Activated B cell treated with CpG ODN at 0.5 μM for 24 hours (primary cell): ENCODE measurements at regions not wholly inside any gene's neighbourhood (a gene's known extent, or its start where the extent isn't known, plus 50 kb on each side); places are given as distances from the start of the nearest gene placed in this dataset.

Experiments
- ATAC-seq: fragments of 200-7000 bp; cut with Tn5 transposase; one replicate; pipeline ENCODE4 v1.10.0; 2021; ENCODE audit warnings: low read depth, mild to moderate bottlenecking, moderate library complexity
- CTCF ChIA-PET: fragments of 350-600 bp; sonication (Branson Sonifier 250); formaldehyde crosslinking; loops from one replicate; lab custom pipeline; 2021; ENCODE audit warnings: antibody characterized with exemption; lab: Charles Lee
- POLR2A ChIA-PET: fragments of 350-600 bp; sonication (Branson Sonifier 250); formaldehyde crosslinking; loops from one replicate; lab custom pipeline; 2021; ENCODE audit warnings: antibody characterized with exemption; lab: Charles Lee
- DNase-seq: peaks from one replicate; pipeline ENCODE4 v3.0.0; 2022
- H3K27ac Mint-ChIP-seq: one replicate; pipeline ENCODE4 v1.8.0; 2020; ENCODE audit warnings: mixed read lengths
- H3K27me3 Mint-ChIP-seq: one replicate; pipeline ENCODE4 v1.8.0; 2021; ENCODE audit warnings: mixed read lengths
- H3K36me3 Mint-ChIP-seq: one replicate; pipeline ENCODE4 v1.8.0; 2021; ENCODE audit warnings: low read depth, mixed read lengths
- H3K4me1 Mint-ChIP-seq: one replicate; pipeline ENCODE4 v1.8.0; 2021; ENCODE audit warnings: mixed read lengths
- H3K4me3 Mint-ChIP-seq: one replicate; pipeline ENCODE4 v1.8.0; 2020; ENCODE audit warnings: mild to moderate bottlenecking, mixed read lengths
- H3K9me3 Mint-ChIP-seq: one replicate; pipeline ENCODE4 v1.8.0; 2020; ENCODE audit warnings: mixed read lengths
- CTCF ChIP-seq: fragments of 200-600 bp; IDR thresholded peaks from one replicate; pipeline ENCODE4 v1.8.0; 2022; ENCODE audit warnings: antibody characterized with exemption, mild to moderate bottlenecking
- intact Hi-C: fragments of 100-400 bp; cut with micrococcal nuclease; formaldehyde crosslinking; loops from one replicate; pipeline ENCODE4 v1.15.1; 2024

DNA sequence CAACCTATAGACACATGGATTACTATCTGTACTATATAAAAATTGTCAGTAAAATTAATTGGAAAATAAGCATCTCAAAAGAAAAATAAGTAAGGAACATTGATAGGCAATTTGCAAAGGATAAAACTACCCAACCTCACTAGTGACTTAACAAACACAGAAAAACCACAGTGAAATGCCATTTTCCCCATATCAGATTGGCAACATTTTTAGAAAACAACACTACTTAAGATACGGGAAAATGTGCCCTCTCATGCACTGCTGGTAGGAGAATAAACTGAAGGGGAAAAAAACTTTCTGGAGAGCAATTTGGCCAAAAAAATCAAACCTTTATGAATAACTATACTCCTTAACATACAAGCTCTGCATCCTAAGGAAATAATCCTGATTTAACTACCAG, 254.0 kb downstream of the DEPDC1B start:
- Mint-ChIP-seq H3K4me1 (no peaks in the 10 kb centered on the region), H3K4me3 (no peak overlapping the region), H3K9me3 (peaks cover 2% of the 10 kb centered on the region), H3K36me3 (no peaks in the 10 kb centered on the region), H3K27ac (no peak overlapping the region), H3K27me3 (no peaks in the 10 kb centered on the region)
- no peak for ATAC-seq
- CTCF ChIA-PET = no interaction called here
- TF ChIP-seq CTCF = no peak
- POLR2A ChIA-PET = no interaction called here
- DNase-seq = no peak
- intact Hi-C loops = no loop called here

GRCh38 chr5:60445427-60445826, 254.5 kb downstream of the DEPDC1B start:
- DNase-seq (no peak), ATAC-seq (no peak)
- Mint-ChIP-seq H3K4me1 (no peaks in the 10 kb centered on the region), H3K4me3 (no peak overlapping the region), H3K9me3 (peaks cover 2% of the 10 kb centered on the region), H3K36me3 (no peaks in the 10 kb centered on the region), H3K27me3 (no peaks in the 10 kb centered on the region), H3K27ac (no peak overlapping the region)
- no peak for TF ChIP-seq CTCF
- POLR2A ChIA-PET = no interaction called here
- intact Hi-C loops = no loop called here
- CTCF ChIA-PET = no interaction called here

GRCh38 chr5:60444661-60445360, 255.2 kb downstream of the DEPDC1B start:
- DNase-seq (no peak), ATAC-seq (no peak)
- Mint-ChIP-seq H3K27me3 (no peaks in the 10 kb centered on the region), H3K9me3 (peaks cover 2% of the 10 kb centered on the region), H3K36me3 (no peaks in the 10 kb centered on the region), H3K4me3 (no peak overlapping the region), H3K4me1 (no peaks in the 10 kb centered on the region), H3K27ac (no peak overlapping the region)
- CTCF ChIA-PET = no interaction called here
- intact Hi-C loops = no loop called here
- TF ChIP-seq CTCF = no peak
- POLR2A ChIA-PET = no interaction called here

- H3K4me3 Mint-ChIP-seq = no peak overlapping the region
- CTCF ChIA-PET = no interaction called here
- intact Hi-C loops = no loop called here
- H3K4me1 Mint-ChIP-seq = peaks cover 15% of the 10 kb centered on the region
- ATAC-seq = no peak
- no peak for DNase-seq
- no peaks in the 10 kb centered on the region for H3K36me3 Mint-ChIP-seq
- POLR2A ChIA-PET = no interaction called here
- no peak for TF ChIP-seq CTCF
- peaks cover 2% of the 10 kb centered on the region for H3K9me3 Mint-ChIP-seq
- no peak overlapping the region for H3K27ac Mint-ChIP-seq
- H3K27me3 Mint-ChIP-seq = no peaks in the 10 kb centered on the region
These were observed 260.4 kb downstream of the DEPDC1B start for GRCh38 chr5:60439552-60439951.

DNA sequence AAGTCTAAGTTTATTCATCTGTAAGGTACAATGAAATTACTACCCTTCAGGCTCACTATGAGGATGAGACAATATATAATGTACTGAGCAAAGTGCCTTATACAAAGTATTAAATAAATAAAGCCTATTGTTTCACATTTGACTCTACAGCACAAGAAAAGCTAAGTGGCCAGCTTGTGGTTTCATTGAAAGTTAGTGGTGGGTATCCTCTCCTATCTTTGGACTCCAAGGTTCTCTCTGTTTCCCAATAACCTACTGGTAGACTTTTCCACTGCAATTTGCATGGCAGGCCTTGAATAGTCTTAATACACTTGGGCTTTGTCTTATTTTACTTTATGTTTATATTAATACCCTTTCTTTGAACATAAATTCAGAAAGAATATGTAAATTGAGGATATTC, 262.7 kb downstream of the DEPDC1B start:
- H3K27ac Mint-ChIP-seq = no peak overlapping the region
- CTCF ChIA-PET = no interaction called here
- no peak for DNase-seq
- ATAC-seq = no peak
- intact Hi-C loops = no loop called here
- POLR2A ChIA-PET = no interaction called here
- no peak overlapping the region for H3K4me3 Mint-ChIP-seq
- peaks cover 15% of the 10 kb centered on the region for H3K4me1 Mint-ChIP-seq
- no peak for TF ChIP-seq CTCF
- peaks cover 6% of the 10 kb centered on the region for H3K9me3 Mint-ChIP-seq
- H3K36me3 Mint-ChIP-seq = no peaks in the 10 kb centered on the region
- H3K27me3 Mint-ChIP-seq = no peaks in the 10 kb centered on the region
